RWPE1 (cell line): ENCODE measurements at regions not wholly inside any gene's neighbourhood (a gene's known extent, or its start where the extent isn't known, plus 50 kb on each side); places are given as distances from the start of the nearest gene placed in this dataset.
"Not testable (repeated sequence)": the region's sequence is repeated elsewhere in the genome, so short reads cannot be mapped to it uniquely, and the experiment has no call there.

Experiments used
- CTCF ChIA-PET: fragments of 350-600 bp; sonication (Branson Sonifier 250); formaldehyde crosslinking; extraction: SDS; loops from one replicate; lab custom pipeline; 2021; lab: Yijun Ruan, JAX
- POLR2A ChIA-PET: fragments of 400-600 bp; formaldehyde crosslinking; extraction: SDS; loops from one replicate; lab custom pipeline; 2020; ENCODE audit warnings: antibody characterized with exemption; ENCODE audit not compliant: low non-redundant PET; lab: Yijun Ruan, JAX
- DNase-seq: peaks from one replicate; pipeline ENCODE4 v3.0.0; 2012; ENCODE audit warnings: low spot score
- H3K27ac ChIP-seq: fragments of 450-650 bp; 2 replicates; pipeline ENCODE4 v1.5.1; 2017
- CTCF ChIP-seq: fragments of 450-650 bp; conservative IDR thresholded peaks from 2 replicates; pipeline ENCODE4 v1.5.1; 2017; ENCODE audit warnings: low read depth, mild to moderate bottlenecking

- ChIA-PET CTCF (no interaction called here), POLR2A (no interaction called here)
- no peak for TF ChIP-seq CTCF
- DNase-seq, result no peak
- H3K27ac ChIP-seq, result no peak overlapping the region
These were observed 211.6 kb downstream of the RCHY1 start for GRCh38 chr4:75302648-75303047.

GRCh38 chr4:75289914-75290582, 224.2 kb downstream of the RCHY1 start:
- H3K27ac ChIP-seq, result no peak overlapping the region
- POLR2A ChIA-PET, result no interaction called here
- CTCF ChIA-PET, result interaction anchor here (0.5 to 1.2 kb wide), 4 partner anchors 10 to 1805 kb away, joined by 3 to 6 read pairs (median 4); partner anchors contain the start of gene PARM1
- no peak for DNase-seq
- no peak for TF ChIP-seq CTCF

- DNase-seq, result no peak
- no peak overlapping the region for H3K27ac ChIP-seq
- CTCF ChIA-PET, result no interaction called here
- POLR2A ChIA-PET, result no interaction called here
- no peak for TF ChIP-seq CTCF
These were observed 226.3 kb downstream of the RCHY1 start for GRCh38 chr4:75287738-75288517.

GRCh38 chr4:75285837-75286236, 228.4 kb downstream of the RCHY1 start:
- no peak overlapping the region for H3K27ac ChIP-seq
- ChIA-PET POLR2A (no interaction called here), CTCF (no interaction called here)
- no peak for TF ChIP-seq CTCF
- no peak for DNase-seq

- no peak for DNase-seq
- ChIA-PET CTCF (no interaction called here), POLR2A (no interaction called here)
- no peak overlapping the region for H3K27ac ChIP-seq
- TF ChIP-seq CTCF, result no peak
These were observed 229.4 kb downstream of the RCHY1 start for GRCh38 chr4:75284831-75285230.

- H3K27ac ChIP-seq, DNase-seq, CTCF ChIA-PET, POLR2A ChIA-PET: not testable (repeated sequence)
These were observed 233.7 kb downstream of the RCHY1 start for GRCh38 chr4:75280461-75280860.

GRCh38 chr4:75259306-75259705, 254.9 kb downstream of the RCHY1 start:
- TF ChIP-seq CTCF, result no peak
- no peak for DNase-seq
- H3K27ac ChIP-seq, result no peak overlapping the region
- ChIA-PET CTCF (no interaction called here), POLR2A (no interaction called here)
